Panc1 (cell line): ENCODE measurements at regions not wholly inside any gene's neighbourhood (a gene's known extent, or its start where the extent isn't known, plus 50 kb on each side); places are given as distances from the start of the nearest gene placed in this dataset.

Experiments used
- POLR2AphosphoS5 ChIP-seq: IDR thresholded peaks from 2 replicates; pipeline ENCODE4 v1.6.1; 2012; ENCODE audit warnings: mild to moderate bottlenecking, low read depth, low read length, moderate library complexity
- SIN3A ChIP-seq: IDR thresholded peaks from 2 replicates; pipeline ENCODE4 v1.6.1; 2012; ENCODE audit warnings: low read depth, mild to moderate bottlenecking, low read length, moderate library complexity, borderline replicate concordance; ENCODE audit not compliant: insufficient read depth
- TCF7L2 ChIP-seq: IDR thresholded peaks from 2 replicates; pipeline ENCODE4 v1.6.1; 2011; ENCODE audit warnings: mild to moderate bottlenecking, low read depth, low read length, inconsistent platforms
- TF ChIP-seq, protein P1 (sequence below): fragments of 450-650 bp; IDR thresholded peaks from 2 replicates; pipeline ENCODE4 v1.5.1; 2017; ENCODE audit warnings: mild to moderate bottlenecking
- TF ChIP-seq, protein P2 (sequence below), 2 experiments: IDR thresholded peaks; 2 replicates each; pipeline ENCODE4 v1.6.1; 2011 to 2012; ENCODE audit warnings: low read depth in 2 of 2, control low read depth in 1 of 2, low read length in 1 of 2, mild to moderate bottlenecking in 1 of 2, moderate library complexity in 1 of 2; ENCODE audit not compliant: insufficient read depth in 1 of 2

DNA sequence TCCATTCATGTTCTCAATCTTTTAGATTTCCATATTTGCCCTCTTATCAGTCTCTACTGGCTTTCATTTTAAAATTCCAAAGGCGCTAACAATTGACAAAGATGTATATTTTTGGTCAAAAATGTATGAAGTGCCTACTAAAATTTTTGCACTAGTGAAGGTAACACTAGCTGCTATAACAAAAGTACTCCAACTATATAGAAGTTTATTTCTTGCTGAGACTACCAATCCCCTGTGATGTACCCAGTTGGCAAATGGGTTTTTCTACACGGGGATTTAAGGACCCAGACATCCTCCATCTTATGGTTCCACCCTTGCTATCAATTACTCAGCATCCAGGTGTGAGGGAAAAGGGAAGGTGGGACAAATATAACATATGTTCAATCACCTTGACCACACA, 75.3 kb upstream of the TSPAN8 start:
- TF ChIP-seq, protein P1, sequence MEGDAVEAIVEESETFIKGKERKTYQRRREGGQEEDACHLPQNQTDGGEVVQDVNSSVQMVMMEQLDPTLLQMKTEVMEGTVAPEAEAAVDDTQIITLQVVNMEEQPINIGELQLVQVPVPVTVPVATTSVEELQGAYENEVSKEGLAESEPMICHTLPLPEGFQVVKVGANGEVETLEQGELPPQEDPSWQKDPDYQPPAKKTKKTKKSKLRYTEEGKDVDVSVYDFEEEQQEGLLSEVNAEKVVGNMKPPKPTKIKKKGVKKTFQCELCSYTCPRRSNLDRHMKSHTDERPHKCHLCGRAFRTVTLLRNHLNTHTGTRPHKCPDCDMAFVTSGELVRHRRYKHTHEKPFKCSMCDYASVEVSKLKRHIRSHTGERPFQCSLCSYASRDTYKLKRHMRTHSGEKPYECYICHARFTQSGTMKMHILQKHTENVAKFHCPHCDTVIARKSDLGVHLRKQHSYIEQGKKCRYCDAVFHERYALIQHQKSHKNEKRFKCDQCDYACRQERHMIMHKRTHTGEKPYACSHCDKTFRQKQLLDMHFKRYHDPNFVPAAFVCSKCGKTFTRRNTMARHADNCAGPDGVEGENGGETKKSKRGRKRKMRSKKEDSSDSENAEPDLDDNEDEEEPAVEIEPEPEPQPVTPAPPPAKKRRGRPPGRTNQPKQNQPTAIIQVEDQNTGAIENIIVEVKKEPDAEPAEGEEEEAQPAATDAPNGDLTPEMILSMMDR: no peak
- TF ChIP-seq, protein P2, sequence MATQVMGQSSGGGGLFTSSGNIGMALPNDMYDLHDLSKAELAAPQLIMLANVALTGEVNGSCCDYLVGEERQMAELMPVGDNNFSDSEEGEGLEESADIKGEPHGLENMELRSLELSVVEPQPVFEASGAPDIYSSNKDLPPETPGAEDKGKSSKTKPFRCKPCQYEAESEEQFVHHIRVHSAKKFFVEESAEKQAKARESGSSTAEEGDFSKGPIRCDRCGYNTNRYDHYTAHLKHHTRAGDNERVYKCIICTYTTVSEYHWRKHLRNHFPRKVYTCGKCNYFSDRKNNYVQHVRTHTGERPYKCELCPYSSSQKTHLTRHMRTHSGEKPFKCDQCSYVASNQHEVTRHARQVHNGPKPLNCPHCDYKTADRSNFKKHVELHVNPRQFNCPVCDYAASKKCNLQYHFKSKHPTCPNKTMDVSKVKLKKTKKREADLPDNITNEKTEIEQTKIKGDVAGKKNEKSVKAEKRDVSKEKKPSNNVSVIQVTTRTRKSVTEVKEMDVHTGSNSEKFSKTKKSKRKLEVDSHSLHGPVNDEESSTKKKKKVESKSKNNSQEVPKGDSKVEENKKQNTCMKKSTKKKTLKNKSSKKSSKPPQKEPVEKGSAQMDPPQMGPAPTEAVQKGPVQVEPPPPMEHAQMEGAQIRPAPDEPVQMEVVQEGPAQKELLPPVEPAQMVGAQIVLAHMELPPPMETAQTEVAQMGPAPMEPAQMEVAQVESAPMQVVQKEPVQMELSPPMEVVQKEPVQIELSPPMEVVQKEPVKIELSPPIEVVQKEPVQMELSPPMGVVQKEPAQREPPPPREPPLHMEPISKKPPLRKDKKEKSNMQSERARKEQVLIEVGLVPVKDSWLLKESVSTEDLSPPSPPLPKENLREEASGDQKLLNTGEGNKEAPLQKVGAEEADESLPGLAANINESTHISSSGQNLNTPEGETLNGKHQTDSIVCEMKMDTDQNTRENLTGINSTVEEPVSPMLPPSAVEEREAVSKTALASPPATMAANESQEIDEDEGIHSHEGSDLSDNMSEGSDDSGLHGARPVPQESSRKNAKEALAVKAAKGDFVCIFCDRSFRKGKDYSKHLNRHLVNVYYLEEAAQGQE (IDR thresholded peaks at IDR 0.05; ENCODE audit: insufficient read depth in 1 of 2, low read depth in 2 of 2, low read length in 1 of 2): no peak
- no peak for TF ChIP-seq TCF7L2
- TF ChIP-seq SIN3A: no peak
- TF ChIP-seq POLR2AphosphoS5: no peak
